Gastroesophageal sphincter (tissue), 3 donors: ENCODE measurements at regions not wholly inside any gene's neighbourhood (a gene's known extent, or its start where the extent isn't known, plus 50 kb on each side); places are given as distances from the start of the nearest gene placed in this dataset.

Experiments used
- POLR2A ChIP-seq, 2 donors: fragments of 450-650 bp; IDR thresholded peaks; one replicate each; pipeline ENCODE4 v1.6.1; 2017; ENCODE audit warnings: antibody characterized with exemption in 2 of 2, mild to moderate bottlenecking in 2 of 2, moderate library complexity in 1 of 2
- TF ChIP-seq, protein P1 (sequence below), 4 experiments: fragments of 200-600 bp in 2 of 4; fragments of 450-650 bp in 2 of 4; sonication (generic) in 1 of 4; IDR thresholded peaks; one replicate each; pipeline ENCODE4 v1.5.1; 2017 to 2019; ENCODE audit warnings: antibody characterized with exemption in 4 of 4, mild to moderate bottlenecking in 2 of 4, moderate library complexity in 2 of 4

GRCh38 chr20:19000078-19000477 lies 186.5 kb downstream of the SCP2D1 start:
- TF ChIP-seq, protein P1, sequence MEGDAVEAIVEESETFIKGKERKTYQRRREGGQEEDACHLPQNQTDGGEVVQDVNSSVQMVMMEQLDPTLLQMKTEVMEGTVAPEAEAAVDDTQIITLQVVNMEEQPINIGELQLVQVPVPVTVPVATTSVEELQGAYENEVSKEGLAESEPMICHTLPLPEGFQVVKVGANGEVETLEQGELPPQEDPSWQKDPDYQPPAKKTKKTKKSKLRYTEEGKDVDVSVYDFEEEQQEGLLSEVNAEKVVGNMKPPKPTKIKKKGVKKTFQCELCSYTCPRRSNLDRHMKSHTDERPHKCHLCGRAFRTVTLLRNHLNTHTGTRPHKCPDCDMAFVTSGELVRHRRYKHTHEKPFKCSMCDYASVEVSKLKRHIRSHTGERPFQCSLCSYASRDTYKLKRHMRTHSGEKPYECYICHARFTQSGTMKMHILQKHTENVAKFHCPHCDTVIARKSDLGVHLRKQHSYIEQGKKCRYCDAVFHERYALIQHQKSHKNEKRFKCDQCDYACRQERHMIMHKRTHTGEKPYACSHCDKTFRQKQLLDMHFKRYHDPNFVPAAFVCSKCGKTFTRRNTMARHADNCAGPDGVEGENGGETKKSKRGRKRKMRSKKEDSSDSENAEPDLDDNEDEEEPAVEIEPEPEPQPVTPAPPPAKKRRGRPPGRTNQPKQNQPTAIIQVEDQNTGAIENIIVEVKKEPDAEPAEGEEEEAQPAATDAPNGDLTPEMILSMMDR (IDR thresholded peaks at IDR 0.05), result no peak
- TF ChIP-seq POLR2A (IDR thresholded peaks at IDR 0.05), result no peak
